HFFc6 (cell line): ENCODE measurements at regions not wholly inside any gene's neighbourhood (a gene's known extent, or its start where the extent isn't known, plus 50 kb on each side); places are given as distances from the start of the nearest gene placed in this dataset.

Source experiments
- DNase-seq: peaks from one replicate; pipeline ENCODE4 v3.0.0-alpha.2; 2018
- H3K27ac Mint-ChIP-seq: 2 replicates; pipeline ENCODE4 v1.8.0; 2020; ENCODE audit warnings: mild to moderate bottlenecking, mixed read lengths
- H3K27me3 Mint-ChIP-seq: 2 replicates; pipeline ENCODE4 v1.8.0; 2021; ENCODE audit warnings: mild to moderate bottlenecking, moderate library complexity, mixed read lengths; ENCODE audit not compliant: insufficient read depth
- H3K36me3 Mint-ChIP-seq: 2 replicates; pipeline ENCODE4 v1.8.0; 2021; ENCODE audit warnings: low read depth, mixed read lengths
- H3K4me1 Mint-ChIP-seq: 2 replicates; pipeline ENCODE4 v1.8.0; 2020; ENCODE audit warnings: low read depth, mixed read lengths
- H3K4me3 Mint-ChIP-seq: 2 replicates; pipeline ENCODE4 v1.8.0; 2020; ENCODE audit warnings: mild to moderate bottlenecking, moderate library complexity, mixed read lengths
- H3K9me3 Mint-ChIP-seq: 2 replicates; pipeline ENCODE4 v1.8.0; 2020; ENCODE audit warnings: mild to moderate bottlenecking, mixed read lengths
- CTCF ChIP-seq: fragments of 200-600 bp; sonication (generic); IDR thresholded peaks from 2 replicates; pipeline ENCODE4 v1.5.0; 2021; ENCODE audit warnings: antibody characterized with exemption, mild to moderate bottlenecking

- TF ChIP-seq CTCF = no peak
- no peak overlapping the region for H3K4me3 Mint-ChIP-seq
- H3K9me3 Mint-ChIP-seq = peaks cover 24% of the 10 kb centered on the region
- H3K36me3 Mint-ChIP-seq = no peaks in the 10 kb centered on the region
- DNase-seq = no peak
- no peaks in the 10 kb centered on the region for H3K27me3 Mint-ChIP-seq
- H3K4me1 Mint-ChIP-seq = no peaks in the 10 kb centered on the region
- H3K27ac Mint-ChIP-seq = no peak overlapping the region
Observed at GRCh38 chr7:52682993-52683392, 352.4 kb upstream of the POM121L12 start.

GRCh38 chr7:52670608-52671225 lies 364.7 kb upstream of the POM121L12 start:
- Mint-ChIP-seq H3K27ac (no peak overlapping the region), H3K27me3 (no peaks in the 10 kb centered on the region), H3K9me3 (peaks cover 7% of the 10 kb centered on the region; the same call in 1 of the 2 replicates), H3K4me3 (no peak overlapping the region), H3K36me3 (no peaks in the 10 kb centered on the region), H3K4me1 (no peaks in the 10 kb centered on the region)
- TF ChIP-seq CTCF = no peak
- no peak for DNase-seq

- Mint-ChIP-seq H3K4me3 (no peak overlapping the region), H3K36me3 (no peaks in the 10 kb centered on the region), H3K27ac (no peak overlapping the region), H3K9me3 (peaks cover 7% of the 10 kb centered on the region; the same call in 1 of the 2 replicates), H3K4me1 (no peaks in the 10 kb centered on the region), H3K27me3 (no peaks in the 10 kb centered on the region)
- no peak for TF ChIP-seq CTCF
- DNase-seq = no peak
Observed at GRCh38 chr7:52669031-52669430, 366.4 kb upstream of the POM121L12 start.

GRCh38 chr7:52668435-52668834 lies 367.0 kb upstream of the POM121L12 start:
- Mint-ChIP-seq H3K36me3 (no peaks in the 10 kb centered on the region), H3K27ac (no peak overlapping the region), H3K9me3 (peaks cover 7% of the 10 kb centered on the region; the same call in 1 of the 2 replicates), H3K27me3 (no peaks in the 10 kb centered on the region), H3K4me3 (no peak overlapping the region), H3K4me1 (no peaks in the 10 kb centered on the region)
- no peak for DNase-seq
- no peak for TF ChIP-seq CTCF

GRCh38 chr7:52659178-52659577 lies 376.3 kb upstream of the POM121L12 start:
- DNase-seq = no peak
- no peak for TF ChIP-seq CTCF
- Mint-ChIP-seq H3K9me3 (peaks cover 34% of the 10 kb centered on the region), H3K27me3 (no peaks in the 10 kb centered on the region), H3K4me3 (no peak overlapping the region), H3K27ac (no peak overlapping the region), H3K36me3 (no peaks in the 10 kb centered on the region), H3K4me1 (no peaks in the 10 kb centered on the region)
